GM19468 (cell line): ENCODE measurements at regions not wholly inside any gene's neighbourhood (a gene's known extent, or its start where the extent isn't known, plus 50 kb on each side); places are given as distances from the start of the nearest gene placed in this dataset.

Source experiments
- ATAC-seq: cut with Tn5 transposase; IDR thresholded peaks from one replicate; pipeline ENCODE4 v1.9.1; 2021; ENCODE audit warnings: mild to moderate bottlenecking, moderate library complexity, moderate number of reproducible peaks; ENCODE audit not compliant: unreplicated experiment; ENCODE audit errors: extremely low read depth

DNA sequence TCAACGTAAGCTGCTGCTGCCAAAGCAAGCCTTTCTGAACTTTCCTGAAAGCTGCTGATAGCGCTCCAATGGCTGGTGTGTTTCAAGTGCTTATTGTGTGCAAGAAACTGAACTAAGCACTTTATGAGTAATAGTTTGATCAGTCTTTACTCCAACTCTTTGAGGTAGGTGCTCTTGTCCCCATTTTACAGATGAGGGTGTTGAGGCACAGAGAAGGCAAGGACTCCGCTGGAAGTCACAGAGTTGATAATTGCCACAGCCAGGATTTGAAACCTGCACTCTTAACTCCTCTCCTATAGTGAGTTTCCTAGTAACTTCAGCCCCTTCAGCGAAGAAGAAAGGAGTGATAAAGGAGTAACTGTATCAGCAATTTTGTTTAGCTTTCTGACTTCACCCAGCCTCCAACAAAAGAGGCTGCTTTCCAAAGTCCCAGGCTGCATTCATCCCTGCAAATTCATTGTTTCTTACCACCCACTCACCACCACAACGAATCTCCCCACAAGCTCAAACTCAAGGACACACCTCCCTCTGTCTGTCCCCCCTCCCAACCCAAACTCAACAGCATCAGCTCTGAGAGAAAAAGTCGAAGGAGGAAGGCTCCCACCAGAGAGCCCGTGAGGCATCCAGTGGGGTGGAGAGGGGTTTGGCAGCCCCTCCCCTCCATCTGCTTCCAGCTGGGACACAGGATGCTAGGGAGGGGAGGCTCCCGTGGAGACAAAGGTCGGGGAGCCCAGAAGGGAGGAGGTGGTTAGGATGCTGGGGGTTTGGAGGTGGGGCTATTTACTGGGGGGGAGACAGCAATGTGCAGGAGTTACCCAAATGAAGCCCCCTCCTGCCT is 139.6 kb downstream of the NAV1 start:
- no peak for ATAC-seq

DNA sequence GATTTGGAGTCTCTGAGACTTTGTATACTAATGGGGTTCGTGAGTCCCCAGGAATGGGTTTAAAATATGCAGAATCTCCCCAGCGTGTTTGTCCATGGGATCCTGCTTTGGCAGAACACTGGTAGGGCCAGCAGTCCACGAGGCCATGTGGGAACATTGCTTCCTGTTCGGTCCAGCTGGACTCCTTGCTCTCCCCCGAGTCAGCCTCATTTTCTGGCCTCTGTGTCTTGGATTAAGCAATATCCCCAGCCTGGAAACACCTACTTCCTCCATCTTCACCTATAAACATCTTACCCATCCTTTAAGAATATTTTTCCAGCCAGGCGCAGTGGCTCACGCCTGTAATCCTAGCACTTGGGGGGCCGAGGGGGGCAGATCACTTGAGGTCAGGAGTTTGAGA is 142.4 kb downstream of the NAV1 start:
- ATAC-seq, result no peak

DNA sequence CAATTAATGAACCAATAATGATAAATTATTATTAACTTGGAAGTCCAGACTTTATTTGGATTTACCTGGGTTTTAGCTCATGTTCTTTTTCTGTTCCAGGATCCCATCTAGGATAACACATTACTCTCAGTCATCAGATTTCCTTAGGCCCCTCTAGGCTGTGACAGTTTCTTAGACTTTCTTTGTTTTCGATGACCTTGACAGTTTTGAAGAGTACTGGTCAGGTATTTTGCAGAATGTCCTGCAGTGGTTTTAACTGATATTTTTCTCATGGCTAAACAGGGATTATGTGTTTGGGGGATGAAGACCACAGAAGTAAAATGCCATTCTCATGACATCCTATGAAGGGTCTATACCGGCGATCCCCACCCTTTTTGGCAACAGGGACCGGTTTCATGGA is 144.0 kb downstream of the NAV1 start:
- no peak for ATAC-seq

DNA sequence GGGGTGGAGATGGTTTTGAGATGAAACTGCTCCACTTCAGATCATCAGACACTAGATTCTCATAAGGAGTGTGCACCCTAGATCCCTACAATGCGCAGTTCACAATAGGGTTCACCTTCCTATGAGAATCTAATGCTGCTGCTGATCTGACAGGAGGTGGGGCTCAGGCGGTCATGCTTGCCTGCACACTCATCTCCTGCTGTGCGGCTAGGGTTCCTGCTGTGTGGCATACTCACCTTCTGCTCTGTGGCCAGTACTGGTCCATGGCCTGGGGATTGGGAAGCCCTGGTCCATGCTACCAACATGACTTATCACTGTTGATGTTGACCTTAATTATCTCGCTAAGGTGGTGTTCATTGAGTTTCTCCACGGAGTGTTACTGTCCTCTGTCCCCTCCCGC is 144.5 kb downstream of the NAV1 start:
- no peak for ATAC-seq

DNA sequence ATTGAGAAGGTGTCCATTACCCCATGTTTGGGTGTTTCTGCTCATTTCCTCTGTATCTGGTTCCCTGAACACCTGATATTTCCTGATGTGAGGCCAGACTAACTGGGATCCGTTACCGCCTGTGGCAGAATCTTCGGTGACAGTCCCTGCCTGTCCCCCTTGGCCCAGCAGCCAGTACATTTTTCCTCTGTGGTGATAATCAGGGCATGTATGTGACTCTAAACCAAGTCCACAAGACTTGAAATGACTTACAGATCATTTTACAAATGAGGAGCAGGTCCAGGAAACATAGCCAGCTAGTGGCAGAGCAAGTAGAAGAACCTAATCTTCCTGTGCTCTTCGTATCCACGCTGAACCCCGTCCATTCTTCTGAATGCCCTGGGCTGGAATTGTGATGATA is 143.5 kb upstream of the IPO9 start:
- ATAC-seq, result no peak

DNA sequence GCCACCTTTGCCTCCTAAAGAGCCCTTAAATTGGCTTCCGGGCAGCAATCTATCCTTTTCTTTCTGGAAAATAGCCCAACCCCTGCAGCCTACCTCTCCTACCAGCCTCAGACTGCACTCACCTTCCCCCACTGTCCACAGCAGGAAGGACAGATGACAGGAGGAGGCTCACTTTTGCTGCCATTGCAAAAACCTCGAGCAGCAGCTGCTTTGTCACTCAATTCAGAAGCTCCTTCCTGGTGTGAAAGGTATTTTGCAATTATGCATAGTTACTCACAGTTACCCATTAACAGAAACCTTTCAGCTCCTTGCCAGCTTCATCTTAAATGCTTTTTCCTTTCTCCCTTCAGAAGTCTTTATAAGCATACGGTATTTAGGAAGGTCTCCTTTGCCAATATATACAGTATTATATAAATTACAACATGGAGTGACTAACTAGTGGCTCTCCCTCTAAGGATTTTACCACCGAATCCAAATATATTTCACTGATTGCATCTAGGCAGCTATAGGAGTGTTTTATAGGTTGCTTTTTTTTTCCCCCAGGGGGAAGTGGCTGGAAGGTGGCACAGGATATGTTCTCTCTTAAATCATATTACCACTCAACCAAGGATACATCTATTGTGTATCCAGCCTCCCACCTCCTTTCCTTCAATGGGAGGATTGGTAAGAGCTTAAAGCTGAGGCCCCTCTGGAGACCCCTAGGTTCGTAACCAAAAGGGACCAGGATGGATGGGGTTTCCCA is 142.1 kb upstream of the IPO9 start:
- ATAC-seq, result no peak

DNA sequence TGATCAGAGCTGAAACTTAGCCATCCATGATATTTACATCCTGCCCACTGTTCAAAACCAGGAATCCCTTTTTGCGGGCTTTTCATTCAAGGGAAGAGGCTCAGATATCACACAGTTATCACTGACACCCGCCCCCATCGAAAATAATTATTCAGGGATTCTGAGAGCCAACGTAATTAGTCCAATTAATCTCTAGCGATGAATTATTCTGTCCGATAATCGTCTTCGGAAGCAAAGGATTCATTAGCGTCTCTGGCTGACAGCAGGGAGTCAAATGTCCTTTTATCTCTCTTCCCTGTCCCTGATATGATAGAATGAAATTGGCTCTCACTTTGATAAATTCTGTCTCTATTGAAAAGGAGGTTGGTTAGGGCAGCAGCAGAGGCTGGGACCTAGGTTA is 140.4 kb upstream of the IPO9 start:
- no peak for ATAC-seq

DNA sequence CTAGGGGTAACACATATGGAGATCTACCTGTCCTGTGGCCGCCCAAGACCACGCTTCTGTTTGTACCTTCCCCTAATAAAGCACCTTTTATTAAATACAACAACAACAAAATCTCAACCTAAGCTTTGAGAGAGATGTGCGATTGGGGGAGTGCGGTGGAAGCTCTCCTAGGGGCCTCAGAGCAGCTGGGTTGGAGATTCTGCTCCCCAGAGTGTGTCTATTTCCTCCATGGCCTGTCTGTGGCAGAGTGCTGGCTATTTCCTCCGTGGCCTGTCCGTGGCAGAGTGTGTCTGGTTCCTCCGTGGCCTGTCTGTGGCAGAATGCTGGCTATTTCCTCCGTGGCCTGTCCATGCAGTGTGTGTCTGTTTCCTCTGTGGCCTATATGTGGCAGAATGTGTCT is 139.3 kb upstream of the IPO9 start:
- no peak for ATAC-seq

DNA sequence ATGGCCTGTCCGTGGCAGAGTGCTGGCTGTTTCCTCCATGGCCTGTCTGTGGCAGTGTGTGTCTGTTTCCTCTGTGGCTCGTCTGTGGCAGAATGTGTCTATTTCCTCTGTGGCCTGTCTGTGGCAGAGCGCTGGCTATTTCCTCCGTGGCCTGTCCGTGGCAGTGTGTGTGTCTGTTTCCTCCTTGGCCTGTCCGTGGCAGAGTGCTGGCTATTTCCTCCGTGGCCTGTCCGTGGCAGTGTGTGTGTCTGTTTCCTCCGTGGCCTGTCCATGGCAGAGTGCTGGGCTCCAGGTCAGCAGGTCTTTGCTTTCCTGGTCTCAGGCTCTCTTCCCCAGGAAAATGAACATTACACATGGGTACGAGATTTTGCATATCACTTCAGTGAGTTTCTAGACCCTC is 138.4 kb upstream of the IPO9 start:
- no peak for ATAC-seq

DNA sequence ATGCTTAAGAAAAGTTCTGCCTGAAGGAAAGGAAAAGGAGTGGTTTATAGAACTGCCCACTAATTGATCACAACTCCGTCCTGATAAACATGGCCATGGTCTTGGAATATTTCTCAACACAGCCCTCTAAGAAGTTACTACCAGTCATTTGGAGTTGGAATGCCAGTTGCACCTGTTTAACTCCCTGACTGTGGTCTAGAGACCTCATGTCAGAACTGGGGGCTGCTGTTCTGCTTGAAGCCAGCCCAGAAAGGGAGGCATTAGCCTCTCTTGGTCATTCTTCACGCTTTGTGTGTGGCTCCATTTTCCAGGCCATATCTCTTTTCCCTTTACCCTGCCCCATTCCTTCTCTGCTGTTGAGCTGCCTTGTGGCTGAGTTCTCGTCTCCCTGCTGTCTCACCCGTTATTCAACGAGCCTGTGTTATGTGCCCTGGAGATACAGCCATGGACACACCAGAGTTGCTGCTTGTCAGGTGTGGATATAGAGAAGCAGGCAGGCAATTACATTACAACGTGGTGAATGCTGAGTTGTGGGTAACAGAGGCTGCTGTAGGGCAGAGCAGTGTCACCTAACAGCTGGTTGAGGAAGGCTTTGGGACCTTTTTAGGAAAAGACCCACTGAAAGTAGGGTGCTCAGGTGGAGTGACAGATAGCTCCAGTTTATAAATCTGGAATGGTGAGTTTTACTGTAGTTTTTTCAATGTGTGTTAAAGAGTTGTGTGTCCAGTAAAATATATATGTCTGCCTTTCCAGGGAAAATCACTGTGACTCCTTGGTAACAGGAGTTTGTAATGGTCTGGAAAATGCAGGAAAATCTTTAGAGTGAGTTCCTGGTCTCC is 137.0 kb upstream of the IPO9 start:
- ATAC-seq, result no peak

DNA sequence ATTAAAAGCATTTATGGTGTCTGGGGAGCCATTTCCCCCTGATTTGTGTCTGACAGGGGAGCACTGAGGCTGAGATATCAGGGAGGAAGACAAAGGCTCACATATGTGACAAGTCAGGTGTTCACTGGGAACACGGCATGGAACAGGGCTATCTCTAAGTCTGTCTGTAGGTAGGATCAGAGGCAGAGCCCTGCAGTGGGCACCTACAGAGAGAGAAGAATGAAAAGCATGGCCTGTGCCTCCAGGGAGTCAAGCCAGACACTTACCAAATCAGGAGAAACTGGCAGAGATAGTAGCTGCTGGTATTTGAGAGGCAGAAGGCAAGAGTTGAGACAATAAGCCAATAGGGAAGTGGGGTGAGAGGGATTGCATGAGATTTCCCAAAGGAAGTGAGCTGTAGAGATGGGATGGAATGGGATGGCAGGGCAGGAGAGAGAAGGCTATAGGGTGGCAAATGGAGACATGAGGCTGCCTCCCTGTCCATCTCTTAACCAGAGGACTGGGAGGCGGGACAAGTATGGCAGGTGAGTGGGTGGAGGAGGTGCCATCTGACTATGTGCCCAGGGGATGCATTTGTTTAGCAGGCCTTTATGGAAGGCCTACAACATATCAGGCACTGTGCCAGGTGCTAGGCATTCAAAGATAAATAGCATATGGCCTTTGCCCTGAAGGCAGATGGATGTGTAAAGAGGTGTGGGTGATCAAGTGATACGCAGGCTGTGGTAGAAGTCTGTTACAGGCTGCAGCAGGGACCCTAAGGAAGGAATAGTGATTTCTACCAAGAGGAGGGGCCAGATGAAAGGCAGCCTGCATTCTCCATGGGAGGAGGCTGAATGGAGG is 136.2 kb upstream of the IPO9 start:
- ATAC-seq, result no peak

DNA sequence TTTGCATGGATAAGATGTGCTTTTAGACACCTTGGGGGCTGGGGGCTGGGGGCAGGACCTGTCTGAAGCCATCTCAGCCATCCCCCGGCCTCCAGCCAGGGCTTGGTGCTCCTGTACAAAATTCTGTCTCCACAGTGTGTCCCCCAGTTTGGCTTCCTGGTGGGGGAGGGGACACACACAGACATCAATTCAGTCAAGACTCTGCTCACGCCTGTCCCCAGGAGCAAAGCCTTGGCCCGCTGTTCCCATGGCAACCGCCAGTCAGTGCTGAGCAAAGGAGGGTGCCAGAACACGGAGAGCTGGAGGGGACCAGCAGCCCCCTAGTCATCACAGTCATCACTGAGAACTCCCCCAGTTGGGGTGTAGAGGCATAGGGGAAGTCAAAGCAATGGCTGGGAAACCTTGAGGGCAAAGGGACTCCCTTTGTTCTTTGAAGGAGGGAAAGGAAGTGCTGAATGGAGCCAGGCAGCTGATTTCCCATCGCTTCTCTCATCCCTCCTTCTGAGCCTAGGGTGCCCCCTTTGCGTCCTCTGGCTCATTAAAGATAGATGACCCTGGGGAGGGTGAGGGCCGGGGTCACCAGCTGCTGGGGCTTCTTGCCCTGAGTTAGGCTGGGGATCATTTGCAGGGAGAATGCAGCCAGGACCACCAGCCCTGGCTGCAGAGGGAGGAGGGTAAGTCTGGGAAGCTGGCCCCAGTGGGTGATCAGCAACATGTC is 134.9 kb upstream of the IPO9 start:
- no peak for ATAC-seq

DNA sequence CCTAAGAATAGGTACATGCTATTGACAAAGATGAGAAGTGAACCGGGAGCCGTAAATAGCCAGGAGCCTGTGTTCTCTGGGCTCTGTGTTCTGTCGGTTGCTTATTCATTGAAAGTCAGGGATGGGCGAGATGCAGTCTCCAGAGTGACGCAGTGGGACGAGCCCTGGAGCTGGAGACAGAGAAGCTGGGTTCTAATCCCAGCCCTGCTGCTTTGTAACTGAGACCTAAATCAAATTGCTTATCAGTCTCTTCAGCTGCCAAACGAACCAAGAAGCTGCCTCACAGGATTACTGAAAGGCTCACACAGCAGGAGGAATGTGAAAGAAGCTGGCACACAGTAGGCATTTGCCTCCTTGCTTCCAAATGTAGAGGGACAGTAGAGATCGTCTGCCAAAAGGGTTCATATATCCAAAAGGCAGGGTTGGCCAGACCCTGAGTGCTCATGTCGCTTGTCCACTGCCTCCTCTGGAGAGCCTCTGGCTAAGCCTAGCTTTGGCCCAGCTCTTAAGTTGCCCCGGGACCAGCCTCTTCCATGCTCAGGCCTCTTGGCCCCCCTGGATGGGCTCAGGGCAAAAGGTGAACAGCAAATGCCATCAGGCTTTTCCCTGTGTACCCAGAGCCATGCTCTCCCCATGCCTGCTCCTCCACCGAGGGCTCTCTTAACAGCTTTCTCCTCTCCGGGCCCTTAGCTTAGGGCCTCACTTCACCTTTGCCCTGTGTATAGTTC is 134.2 kb upstream of the IPO9 start:
- ATAC-seq, result no peak

DNA sequence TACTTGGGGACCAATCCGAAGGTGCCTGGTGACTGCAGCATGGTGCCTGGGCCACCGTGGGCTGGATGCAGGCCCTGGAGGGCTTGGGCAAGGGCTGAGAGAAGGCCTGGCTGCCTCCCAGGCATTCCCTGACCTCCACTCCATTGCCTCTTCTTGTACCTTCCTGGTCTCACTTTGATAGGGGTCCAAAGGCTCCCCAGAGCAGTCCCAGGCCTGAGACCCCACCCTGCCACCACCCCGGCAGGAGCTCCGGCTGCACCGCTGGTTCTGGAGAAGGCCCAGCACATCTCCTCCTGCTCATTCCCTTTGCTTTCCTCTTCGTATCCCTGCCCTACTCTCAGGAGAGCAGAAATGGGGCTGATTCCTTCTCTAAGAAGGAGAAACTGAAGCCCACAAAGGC is 133.3 kb upstream of the IPO9 start:
- no peak for ATAC-seq

DNA sequence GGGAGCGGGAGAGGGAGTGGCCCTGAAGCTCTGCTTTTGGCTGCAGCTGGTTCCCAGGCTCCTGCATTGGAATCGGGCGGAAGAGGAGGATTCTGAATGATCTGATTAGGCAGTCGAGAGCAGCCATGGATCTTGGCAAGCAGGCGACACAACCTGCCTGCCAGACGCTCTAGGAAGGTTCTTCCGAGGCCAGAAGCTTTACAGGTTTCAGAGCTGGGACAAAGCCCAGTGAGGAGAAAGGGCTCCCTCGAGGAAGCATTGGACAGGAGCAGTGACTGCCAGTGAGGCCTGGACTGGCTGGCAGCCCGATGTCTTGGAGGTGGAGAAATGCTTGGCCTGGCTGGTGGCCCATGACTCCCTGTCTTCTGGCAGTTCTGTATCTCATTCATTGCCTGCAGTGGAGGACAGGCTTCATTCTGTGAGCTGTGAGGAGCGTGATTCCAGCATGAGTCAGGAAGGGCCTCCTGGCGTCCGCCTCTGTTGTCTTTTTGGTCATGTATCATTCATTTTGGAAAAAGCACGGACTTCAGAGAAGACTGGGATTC is 132.7 kb upstream of the IPO9 start:
- no peak for ATAC-seq

DNA sequence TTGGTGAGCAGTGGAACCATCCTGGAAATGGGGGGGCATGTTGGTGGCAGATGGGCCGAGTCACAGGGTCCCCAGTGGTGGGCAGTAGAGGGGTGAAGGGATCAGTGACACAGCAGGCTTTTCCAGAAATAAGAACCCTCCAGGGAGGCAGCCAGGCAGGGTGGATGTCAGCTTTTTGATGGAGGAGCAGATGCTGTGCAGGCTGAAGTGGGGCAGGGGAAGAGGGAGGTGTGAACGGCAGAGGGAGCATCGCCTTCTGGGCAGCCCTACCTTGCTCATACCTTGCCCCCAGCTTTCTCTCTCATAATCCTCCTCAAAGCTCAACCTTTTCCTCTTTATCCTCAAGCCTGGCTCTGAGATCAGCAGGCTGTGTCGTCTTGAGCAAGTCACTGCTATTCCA is 131.8 kb upstream of the IPO9 start:
- no peak for ATAC-seq

DNA sequence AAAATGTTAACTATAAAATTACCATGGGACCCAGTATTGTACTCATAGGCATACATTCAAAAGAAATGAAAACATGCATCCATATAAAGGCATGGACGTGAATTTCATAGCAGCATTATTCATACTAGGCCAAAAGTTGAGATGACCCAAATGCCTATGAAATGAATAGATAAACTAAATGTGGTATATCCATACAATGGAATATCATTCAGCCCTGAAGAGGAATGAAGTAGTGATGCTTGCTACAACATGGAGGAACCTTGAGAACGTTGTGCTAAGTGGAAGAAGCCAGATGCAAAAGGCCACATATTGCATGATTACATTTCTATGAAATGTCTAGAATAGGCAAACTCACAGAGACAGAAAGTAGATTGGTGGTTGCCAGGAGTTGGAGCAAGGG is 127.1 kb upstream of the IPO9 start:
- ATAC-seq, result no peak

DNA sequence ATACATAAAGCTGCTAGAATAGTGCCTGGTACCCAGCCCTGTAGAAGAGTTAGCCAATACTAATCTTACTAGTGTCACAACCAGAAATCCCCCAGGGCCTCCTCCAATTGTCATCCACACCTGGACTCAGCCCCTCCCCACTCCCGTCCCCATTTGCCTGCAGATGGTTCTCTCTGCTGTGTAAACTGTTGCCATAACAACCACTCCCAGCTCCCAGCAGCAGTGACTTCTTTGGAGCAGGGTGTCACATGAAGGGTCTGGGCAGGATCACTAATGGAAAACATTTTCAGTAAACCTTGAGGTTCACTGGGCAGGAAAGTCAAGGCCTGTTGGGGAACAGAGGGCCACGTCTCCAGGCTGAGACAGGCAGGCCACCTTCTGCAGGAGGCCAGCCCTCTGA is 126.0 kb upstream of the IPO9 start:
- ATAC-seq, result no peak
